ENCODE measurements at regions not wholly inside any gene's neighbourhood (a gene's known extent, or its start where the extent isn't known, plus 50 kb on each side); places are given as distances from the start of the nearest gene placed in this dataset.

GRCh38 chr12:115760231-115760630 is 517.3 kb downstream of the MED13L start:
- no peak for DNase-seq (ENCODE audit: low read depth in 2 of 2)

GRCh38 chr12:115758877-115759620 is 518.4 kb downstream of the MED13L start:
- no peak for DNase-seq (ENCODE audit: low read depth in 2 of 2)

- no peak for DNase-seq (ENCODE audit: low read depth in 2 of 2)
Observed at GRCh38 chr12:115758183-115758582, 519.3 kb downstream of the MED13L start.

GRCh38 chr12:115756804-115757203 is 520.7 kb downstream of the MED13L start:
- DNase-seq (ENCODE audit: low read depth in 2 of 2), result no peak

- no peak for DNase-seq (ENCODE audit: low read depth in 2 of 2)
Observed at GRCh38 chr12:115756271-115756670, 521.2 kb downstream of the MED13L start.

GRCh38 chr12:115755725-115756085 is 521.8 kb downstream of the MED13L start:
- no peak for DNase-seq (ENCODE audit: low read depth in 2 of 2)

- DNase-seq (ENCODE audit: low read depth in 2 of 2), result no peak
Observed at GRCh38 chr12:115755061-115755724, 522.3 kb downstream of the MED13L start.

- DNase-seq (ENCODE audit: low read depth in 2 of 2), result peak; percentile 35 to 45
Observed at GRCh38 chr12:115752913-115753726, 524.4 kb downstream of the MED13L start.

GRCh38 chr12:115752156-115752555 is 525.3 kb downstream of the MED13L start:
- peak; percentile 31 to 40 for DNase-seq (ENCODE audit: low read depth in 2 of 2)

GRCh38 chr12:115750340-115750739 is 527.2 kb downstream of the MED13L start:
- DNase-seq (ENCODE audit: low read depth in 2 of 2), result no peak

GRCh38 chr12:115749071-115749841 is 528.2 kb downstream of the MED13L start:
- no peak for DNase-seq (ENCODE audit: low read depth in 2 of 2)

GRCh38 chr12:115740586-115741155 is 536.8 kb downstream of the MED13L start:
- no peak for DNase-seq (ENCODE audit: low read depth in 2 of 2)

GRCh38 chr12:115737895-115738294 is 539.6 kb downstream of the MED13L start:
- no peak for DNase-seq (ENCODE audit: low read depth in 2 of 2)

- DNase-seq (ENCODE audit: low read depth in 2 of 2), result no peak
Observed at GRCh38 chr12:115736360-115736759, 541.1 kb downstream of the MED13L start.

GRCh38 chr12:115730975-115731541 is 546.4 kb downstream of the MED13L start:
- DNase-seq (ENCODE audit: low read depth in 2 of 2), result no peak

- no peak for DNase-seq (ENCODE audit: low read depth in 2 of 2)
Observed at GRCh38 chr12:115726691-115727090, 550.8 kb downstream of the MED13L start.

- DNase-seq (ENCODE audit: low read depth in 2 of 2), result no peak
Observed at GRCh38 chr12:115722181-115722580, 555.3 kb downstream of the MED13L start.

GRCh38 chr12:115716551-115716950 is 560.9 kb downstream of the MED13L start:
- DNase-seq (ENCODE audit: low read depth in 2 of 2), result no peak

- DNase-seq (ENCODE audit: low read depth in 2 of 2), result no peak
Observed at GRCh38 chr12:115712676-115713075, 564.8 kb downstream of the MED13L start.

- peak; percentile 42 to 50 for DNase-seq (ENCODE audit: low read depth in 2 of 2)
Observed at GRCh38 chr12:115710104-115710564, 567.4 kb downstream of the MED13L start.

- DNase-seq (ENCODE audit: low read depth in 2 of 2), result peak; percentile 4 to 12
Observed at GRCh38 chr12:115709540-115710011, 567.9 kb downstream of the MED13L start.
